Aorta (tissue), 5 donors: ENCODE measurements at regions not wholly inside any gene's neighbourhood (a gene's known extent, or its start where the extent isn't known, plus 50 kb on each side); places are given as distances from the start of the nearest gene placed in this dataset.

Experiments used
- ATAC-seq: fragments of 200-7000 bp; cut with Tn5 transposase; one replicate; pipeline ENCODE4 v1.9.1; 2022; ENCODE audit warnings: moderate library complexity; ENCODE audit not compliant: low FRiP score
- DNase-seq, 2 donors: peaks; one replicate each; pipeline ENCODE4 v3.0.0-alpha.2; 2020
- H3K27ac ChIP-seq, 2 donors: one replicate each; pipeline ENCODE4 v1.5.1; 2013; ENCODE audit warnings: low read length in 2 of 2, mild to moderate bottlenecking in 2 of 2, moderate library complexity in 2 of 2, control low read depth in 1 of 2, inconsistent platforms in 1 of 2, low read depth in 1 of 2
- H3K27me3 ChIP-seq, 2 donors: one replicate each; pipeline ENCODE4 v1.6.1; 2013; ENCODE audit warnings: control low read depth in 1 of 2, low read length in 1 of 2, mild to moderate bottlenecking in 1 of 2, moderate library complexity in 1 of 2; ENCODE audit not compliant: insufficient read depth in 2 of 2, control insufficient read depth in 1 of 2
- H3K36me3 ChIP-seq, 2 donors: one replicate each; pipeline ENCODE4 v1.6.1; 2013; ENCODE audit warnings: control low read depth in 1 of 2, low read length in 1 of 2, mild to moderate bottlenecking in 1 of 2; ENCODE audit not compliant: insufficient read depth in 2 of 2, control insufficient read depth in 1 of 2
- H3K4me1 ChIP-seq, 2 donors: one replicate each; pipeline ENCODE4 v1.6.1; 2013; ENCODE audit warnings: low read length in 2 of 2, control low read depth in 1 of 2, mild to moderate bottlenecking in 1 of 2, moderate library complexity in 1 of 2; ENCODE audit not compliant: insufficient read depth in 2 of 2, control insufficient read depth in 1 of 2
- H3K4me3 ChIP-seq, 2 donors: one replicate each; pipeline ENCODE4 v1.5.1; 2013; ENCODE audit warnings: low read length in 2 of 2, control low read depth in 1 of 2, mild to moderate bottlenecking in 1 of 2
- H3K9me3 ChIP-seq: one replicate; pipeline ENCODE4 v1.6.1; 2013; ENCODE audit warnings: mild to moderate bottlenecking, low read length; ENCODE audit not compliant: control insufficient read depth
- WGBS, 2 donors: extraction: QIAGEN DNeasy Blood & Tissue Kit; methylation state at CpG; one replicate each; pipeline ENCODE4 v1.1.7; 2013; 5-methylcytosine and 5-hydroxymethylcytosine counted together
- intact Hi-C, 2 donors: fragments of 100-400 bp; cut with DNase I; formaldehyde crosslinking; loops; one replicate each; pipeline versions ENCODE4 v1.14.2 to v1.15.0; 2022
- donor health status: healthy with polysubstance abuse.
- donor health status: Bipolar disorder and iron deficiency.
- donor health status: DM: no; HTN: no; CAD: no.
- donor health status: DM: no; HTN: no; CAD: no.
- donor health status: DM: yes; HTN: yes; CAD: no.

GRCh38 chr4:116478343-116478742, 607.0 kb downstream of the TRAM1L1 start:
- H3K36me3 ChIP-seq = no peaks in the 10 kb centered on the region
- H3K27ac ChIP-seq = no peak overlapping the region
- WGBS, 2 donors = 95 to 96% methylated on average over 10 of the region's 10 CpGs
- intact Hi-C loops = no loop called here
- no peaks in the 10 kb centered on the region for H3K4me1 ChIP-seq
- H3K9me3 ChIP-seq = no peaks in the 10 kb centered on the region
- DNase-seq (no peak), ATAC-seq (no peak)
- no peaks in the 10 kb centered on the region for H3K27me3 ChIP-seq
- no peak overlapping the region for H3K4me3 ChIP-seq

GRCh38 chr4:116469582-116469981, 615.8 kb downstream of the TRAM1L1 start:
- Histone ChIP-seq H3K27ac (no peak overlapping the region), H3K4me1 (no peaks in the 10 kb centered on the region), H3K4me3 (no peak overlapping the region), H3K36me3 (no peaks in the 10 kb centered on the region), H3K9me3 (peaks cover 1% of the 10 kb centered on the region), H3K27me3 (no peaks in the 10 kb centered on the region)
- no peak for ATAC-seq
- no peak for DNase-seq
- intact Hi-C loops = no loop called here
- WGBS, 2 donors = 18 to 44% methylated on average over 1 of the region's 1 CpG

DNA sequence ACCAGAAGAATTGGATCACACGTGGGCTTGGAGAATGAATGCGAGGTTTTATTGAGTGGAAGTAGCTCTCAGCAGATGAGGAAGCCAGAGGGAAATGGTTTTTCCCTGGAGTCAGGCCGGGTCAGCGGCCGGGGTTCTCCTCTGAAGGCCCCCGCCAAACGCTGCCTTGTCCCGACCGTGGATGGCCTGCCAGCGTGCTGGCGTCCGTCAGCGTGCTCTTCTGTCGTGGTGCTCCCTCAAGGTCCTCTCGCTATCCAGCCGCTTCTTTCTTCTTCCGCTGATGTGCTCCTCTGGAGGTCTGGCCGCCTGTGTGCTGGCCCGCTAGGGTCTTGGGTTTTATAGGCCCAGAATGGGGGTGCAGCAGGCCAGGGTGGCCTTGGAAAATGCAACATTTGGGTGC, 632.2 kb downstream of the TRAM1L1 start:
- Histone ChIP-seq H3K4me3 (no peak overlapping the region), H3K4me1 (no peaks in the 10 kb centered on the region), H3K36me3 (no peaks in the 10 kb centered on the region), H3K27me3 (no peaks in the 10 kb centered on the region), H3K9me3 (peaks cover 3% of the 10 kb centered on the region), H3K27ac (no peak overlapping the region)
- DNase-seq = no peak
- WGBS, 2 donors = 95 to 96% methylated on average over 19 of the region's 19 CpGs
- ATAC-seq = no peak
- intact Hi-C loops = no loop called here

DNA sequence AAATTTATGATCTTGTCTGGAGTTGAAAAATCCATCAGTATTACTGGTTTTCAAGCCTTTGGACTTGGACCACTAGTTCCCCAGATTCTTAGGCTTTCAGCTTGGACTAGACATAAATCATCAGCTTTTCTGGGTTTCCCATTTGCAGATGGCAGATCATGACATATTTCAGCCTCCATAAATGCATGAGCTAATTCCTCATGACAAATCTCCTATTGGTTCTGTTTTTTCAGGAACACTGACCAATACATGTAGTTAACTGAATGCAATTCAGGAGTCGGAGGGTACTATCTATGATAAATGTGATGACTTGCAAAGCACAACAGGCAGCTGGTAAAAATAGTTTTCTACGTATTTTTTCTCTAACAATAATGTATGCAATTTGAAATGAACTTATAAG, 635.6 kb downstream of the TRAM1L1 start:
- DNase-seq (no peak), ATAC-seq (no peak)
- no peak overlapping the region for H3K27ac ChIP-seq
- H3K4me1 ChIP-seq = no peaks in the 10 kb centered on the region
- intact Hi-C loops = no loop called here
- H3K27me3 ChIP-seq = no peaks in the 10 kb centered on the region
- no peaks in the 10 kb centered on the region for H3K36me3 ChIP-seq
- no peak overlapping the region for H3K4me3 ChIP-seq
- WGBS, 2 donors = 8 to 17% methylated on average over 2 of the region's 2 CpGs
- H3K9me3 ChIP-seq = peaks cover 3% of the 10 kb centered on the region

GRCh38 chr4:116444117-116444516, 641.3 kb downstream of the TRAM1L1 start:
- Histone ChIP-seq H3K4me1 (no peaks in the 10 kb centered on the region), H3K27ac (no peak overlapping the region), H3K27me3 (no peaks in the 10 kb centered on the region), H3K4me3 (no peak overlapping the region), H3K9me3 (no peaks in the 10 kb centered on the region), H3K36me3 (no peaks in the 10 kb centered on the region)
- no peak for DNase-seq
- intact Hi-C loops = no loop called here
- ATAC-seq = no peak

DNA sequence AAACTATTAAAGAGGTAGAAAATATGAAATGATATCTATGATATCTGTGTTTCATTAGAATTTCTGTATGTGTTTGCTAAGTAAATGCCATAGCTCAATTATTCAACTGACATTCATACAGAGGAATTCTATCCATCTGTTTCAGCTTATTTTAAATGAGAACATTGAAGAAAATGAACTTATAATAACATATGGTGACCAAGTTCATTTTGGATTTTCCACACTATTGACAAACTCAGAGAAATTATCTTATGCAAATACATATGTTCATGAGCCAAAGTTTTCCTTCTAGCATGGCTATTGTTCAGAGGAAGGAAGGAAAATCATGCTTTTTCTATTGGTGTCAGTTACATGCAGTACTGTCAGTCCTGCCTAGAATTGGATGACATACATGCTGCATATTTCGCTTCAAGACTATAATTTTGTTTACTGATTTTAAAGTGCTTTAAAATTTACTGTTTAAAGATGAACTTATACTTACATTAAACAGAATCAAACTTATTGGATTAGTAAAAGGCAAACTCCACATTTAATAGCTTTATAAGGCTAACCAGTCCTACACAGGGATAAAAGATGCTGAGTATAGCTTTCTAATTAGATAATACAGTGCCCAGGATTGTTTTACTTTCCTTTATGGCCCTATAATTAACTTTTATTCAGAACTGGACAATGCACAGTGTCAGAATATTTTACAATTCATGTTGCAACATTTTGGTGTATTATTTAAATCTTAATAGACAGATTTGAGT, 646.2 kb downstream of the TRAM1L1 start:
- intact Hi-C loops = no loop called here
- WGBS, 2 donors = 63 to 72% methylated on average over 1 of the region's 1 CpG
- Histone ChIP-seq H3K27me3 (no peaks in the 10 kb centered on the region), H3K4me1 (no peaks in the 10 kb centered on the region), H3K27ac (no peak overlapping the region), H3K9me3 (no peaks in the 10 kb centered on the region), H3K36me3 (no peaks in the 10 kb centered on the region), H3K4me3 (no peak overlapping the region)
- no peak for ATAC-seq
- no peak for DNase-seq

DNA sequence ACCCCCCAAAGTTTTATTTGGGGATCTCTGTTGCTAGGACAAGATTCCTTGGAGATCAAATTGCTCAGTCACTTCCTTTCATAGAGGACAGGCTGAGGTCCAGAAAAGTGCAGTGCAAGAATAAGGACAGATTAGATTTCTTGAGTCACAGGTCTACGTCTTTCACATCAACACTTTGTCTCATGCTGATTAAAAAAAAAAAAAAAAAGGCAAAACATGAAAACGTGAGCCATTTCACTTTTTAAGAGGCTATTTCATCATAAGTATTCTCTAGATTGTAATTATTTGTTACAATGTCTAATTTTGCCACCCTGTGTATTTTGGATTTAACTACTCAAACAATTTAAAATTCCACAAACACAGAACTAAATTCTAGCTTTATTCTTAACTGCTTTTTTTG, 647.0 kb downstream of the TRAM1L1 start:
- no peak for ATAC-seq
- Histone ChIP-seq H3K9me3 (no peaks in the 10 kb centered on the region), H3K27me3 (no peaks in the 10 kb centered on the region), H3K4me1 (no peaks in the 10 kb centered on the region), H3K4me3 (no peak overlapping the region), H3K36me3 (no peaks in the 10 kb centered on the region), H3K27ac (no peak overlapping the region)
- DNase-seq = no peak
- 12 to 15% methylated on average over 2 of the region's 2 CpGs for WGBS, 2 donors
- intact Hi-C loops = no loop called here

GRCh38 chr4:116427666-116428065, 657.7 kb downstream of the TRAM1L1 start:
- no peaks in the 10 kb centered on the region for H3K9me3 ChIP-seq
- ATAC-seq (no peak), DNase-seq (no peak)
- 78 to 82% methylated on average over 1 of the region's 1 CpG for WGBS, 2 donors
- H3K4me1 ChIP-seq = no peaks in the 10 kb centered on the region
- H3K36me3 ChIP-seq = no peaks in the 10 kb centered on the region
- H3K27me3 ChIP-seq = peaks cover 0 to 1% of the 10 kb centered on the region in 2 donors
- intact Hi-C loops = no loop called here
- no peak overlapping the region for H3K27ac ChIP-seq
- no peak overlapping the region for H3K4me3 ChIP-seq

DNA sequence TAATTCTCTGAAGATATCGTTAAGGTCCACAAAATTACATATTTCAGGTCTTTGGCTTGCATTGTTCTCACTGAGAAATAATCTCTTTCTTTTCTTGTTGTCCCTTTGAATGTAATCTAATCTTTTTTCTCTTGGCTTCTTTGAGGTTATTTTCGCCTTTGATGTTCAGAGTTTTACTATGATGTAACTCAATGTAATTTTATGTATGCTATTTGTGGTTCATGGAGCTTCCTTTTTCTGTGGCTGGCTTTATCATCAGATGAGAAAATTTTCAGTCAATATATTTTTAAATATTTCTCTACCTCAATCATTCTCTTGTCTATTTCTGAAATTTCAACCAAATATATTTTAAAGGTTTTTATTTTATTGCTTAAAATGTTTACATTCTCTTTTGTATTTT, 672.2 kb downstream of the TRAM1L1 start:
- Histone ChIP-seq H3K9me3 (no peaks in the 10 kb centered on the region), H3K27me3 (no peaks in the 10 kb centered on the region), H3K4me1 (no peaks in the 10 kb centered on the region), H3K4me3 (no peak overlapping the region), H3K36me3 (no peaks in the 10 kb centered on the region), H3K27ac (no peak overlapping the region)
- intact Hi-C loops = no loop called here
- ATAC-seq (no peak), DNase-seq (no peak)
- WGBS, 2 donors = 32 to 40% methylated on average over 2 of the region's 2 CpGs
